NCI-H748 treated with DMSO at 0.1 percent for 48 hours (cell line): ENCODE measurements at regions not wholly inside any gene's neighbourhood (a gene's known extent, or its start where the extent isn't known, plus 50 kb on each side); places are given as distances from the start of the nearest gene placed in this dataset.
"Not testable (repeated sequence)": the region's sequence is repeated elsewhere in the genome, so short reads cannot be mapped to it uniquely, and the experiment has no call there.

Experiments
- DNase-seq: peaks from one replicate; lab custom pipeline; 2025; lab: John Stamatoyannopoulos, UW

GRCh38 chr11:49442669-49443068 lies 234.3 kb upstream of the FOLH1 start:
- DNase-seq, result no peak

GRCh38 chr11:49439901-49440300 lies 231.5 kb upstream of the FOLH1 start:
- not testable (repeated sequence) for DNase-seq

- DNase-seq, result not testable (repeated sequence)
Measured at GRCh38 chr11:49434308-49434707, 225.9 kb upstream of the FOLH1 start.

- no peak for DNase-seq
Measured at GRCh38 chr11:49432242-49432848, 223.9 kb upstream of the FOLH1 start.

- DNase-seq, result no peak
Measured at GRCh38 chr11:49424136-49424535, 215.7 kb upstream of the FOLH1 start.

- not testable (repeated sequence) for DNase-seq
Measured at GRCh38 chr11:49418877-49419276, 210.5 kb upstream of the FOLH1 start.

- DNase-seq, result no peak
Measured at GRCh38 chr11:49405743-49406142, 197.3 kb upstream of the FOLH1 start.

- DNase-seq, result not testable (repeated sequence)
Measured at GRCh38 chr11:49395789-49396188, 187.4 kb upstream of the FOLH1 start.

GRCh38 chr11:49390362-49390761 lies 182.0 kb upstream of the FOLH1 start:
- DNase-seq, result not testable (repeated sequence)

- not testable (repeated sequence) for DNase-seq
Measured at GRCh38 chr11:49389149-49389548, 180.7 kb upstream of the FOLH1 start.

- not testable (repeated sequence) for DNase-seq
Measured at GRCh38 chr11:49384371-49384770, 176.0 kb upstream of the FOLH1 start.

- DNase-seq, result no peak
Measured at GRCh38 chr11:49377978-49378377, 169.6 kb upstream of the FOLH1 start.

- not testable (repeated sequence) for DNase-seq
Measured at GRCh38 chr11:49373866-49374265, 165.5 kb upstream of the FOLH1 start.

- DNase-seq, result not testable (repeated sequence)
Measured at GRCh38 chr11:49373385-49373784, 165.0 kb upstream of the FOLH1 start.

GRCh38 chr11:49372137-49372536 lies 163.7 kb upstream of the FOLH1 start:
- not testable (repeated sequence) for DNase-seq

GRCh38 chr11:49368556-49368955 lies 160.2 kb upstream of the FOLH1 start:
- not testable (repeated sequence) for DNase-seq

- not testable (repeated sequence) for DNase-seq
Measured at GRCh38 chr11:49365375-49365774, 157.0 kb upstream of the FOLH1 start.

GRCh38 chr11:49362994-49363393 lies 154.6 kb upstream of the FOLH1 start:
- not testable (repeated sequence) for DNase-seq

GRCh38 chr11:49354536-49354935 lies 146.1 kb upstream of the FOLH1 start:
- DNase-seq, result not testable (repeated sequence)

- DNase-seq, result not testable (repeated sequence)
Measured at GRCh38 chr11:49352868-49353267, 144.5 kb upstream of the FOLH1 start.

GRCh38 chr11:49346627-49347026 lies 138.2 kb upstream of the FOLH1 start:
- not testable (repeated sequence) for DNase-seq

GRCh38 chr11:49328485-49329186 lies 120.2 kb upstream of the FOLH1 start:
- not testable (repeated sequence) for DNase-seq

- not testable (repeated sequence) for DNase-seq
Measured at GRCh38 chr11:49327766-49328165, 119.4 kb upstream of the FOLH1 start.
